ENCODE measurements at regions not wholly inside any gene's neighbourhood (a gene's known extent, or its start where the extent isn't known, plus 50 kb on each side); places are given as distances from the start of the nearest gene placed in this dataset.

GRCh38 chr7:91771394-91771793 is 109.1 kb downstream of the MTERF1 start:
- no peak for DNase-seq
- TF ChIP-seq CTCF (IDR thresholded peaks at IDR 0.05; ENCODE audit: low read depth, low read length) = no peak
- H3K4me3 ChIP-seq (ENCODE audit: low read depth, low read length) = no peak overlapping the region
- H3K27me3 ChIP-seq (ENCODE audit: insufficient read depth, low read depth, severe bottlenecking) = no peaks in the 10 kb centered on the region
- no peaks in the 10 kb centered on the region for H3K9me3 ChIP-seq (ENCODE audit: severe bottlenecking)
- no peaks in the 10 kb centered on the region for H3K36me3 ChIP-seq
- H3K27ac ChIP-seq = no peak overlapping the region

- Histone ChIP-seq H3K27me3 (ENCODE audit: insufficient read depth, low read depth, severe bottlenecking) (no peaks in the 10 kb centered on the region), H3K4me3 (ENCODE audit: low read depth, low read length) (no peak overlapping the region), H3K9me3 (ENCODE audit: severe bottlenecking) (no peaks in the 10 kb centered on the region), H3K27ac (no peak overlapping the region), H3K36me3 (no peaks in the 10 kb centered on the region)
- TF ChIP-seq CTCF (IDR thresholded peaks at IDR 0.05; ENCODE audit: low read depth, low read length) = no peak
- no peak for DNase-seq
Observed at GRCh38 chr7:91771921-91772815, 108.3 kb downstream of the MTERF1 start.

GRCh38 chr7:91776171-91776570 is 104.3 kb downstream of the MTERF1 start:
- Histone ChIP-seq H3K4me3 (ENCODE audit: low read depth, low read length) (no peak overlapping the region), H3K27ac (no peak overlapping the region), H3K27me3 (ENCODE audit: insufficient read depth, low read depth, severe bottlenecking) (no peaks in the 10 kb centered on the region), H3K36me3 (no peaks in the 10 kb centered on the region), H3K9me3 (ENCODE audit: severe bottlenecking) (no peaks in the 10 kb centered on the region)
- no peak for TF ChIP-seq CTCF (IDR thresholded peaks at IDR 0.05; ENCODE audit: low read depth, low read length)
- no peak for DNase-seq

GRCh38 chr7:91777522-91777921 is 103.0 kb downstream of the MTERF1 start:
- DNase-seq = no peak
- no peak for TF ChIP-seq CTCF (IDR thresholded peaks at IDR 0.05; ENCODE audit: low read depth, low read length)
- Histone ChIP-seq H3K36me3 (no peaks in the 10 kb centered on the region), H3K4me3 (ENCODE audit: low read depth, low read length) (no peak overlapping the region), H3K27me3 (ENCODE audit: insufficient read depth, low read depth, severe bottlenecking) (no peaks in the 10 kb centered on the region), H3K9me3 (ENCODE audit: severe bottlenecking) (no peaks in the 10 kb centered on the region), H3K27ac (no peak overlapping the region)

- H3K4me3 ChIP-seq (ENCODE audit: low read depth, low read length) = no peak overlapping the region
- TF ChIP-seq CTCF (IDR thresholded peaks at IDR 0.05; ENCODE audit: low read depth, low read length) = no peak
- no peak for DNase-seq
- no peaks in the 10 kb centered on the region for H3K36me3 ChIP-seq
- no peaks in the 10 kb centered on the region for H3K9me3 ChIP-seq (ENCODE audit: severe bottlenecking)
- H3K27me3 ChIP-seq (ENCODE audit: insufficient read depth, low read depth, severe bottlenecking) = no peaks in the 10 kb centered on the region
- no peak overlapping the region for H3K27ac ChIP-seq
Observed at GRCh38 chr7:91778416-91778815, 102.1 kb downstream of the MTERF1 start.

- H3K4me3 ChIP-seq (ENCODE audit: low read depth, low read length) = no peak overlapping the region
- no peaks in the 10 kb centered on the region for H3K36me3 ChIP-seq
- DNase-seq = no peak
Observed at GRCh38 chr7:91780521-91780920, 100.0 kb downstream of the MTERF1 start.

More at GRCh38 chr7:91780521-91780920, 100.0 kb downstream of the MTERF1 start:
- Histone ChIP-seq H3K27me3 (ENCODE audit: insufficient read depth, low read depth, severe bottlenecking) (no peaks in the 10 kb centered on the region), H3K27ac (no peak overlapping the region), H3K9me3 (ENCODE audit: severe bottlenecking) (no peaks in the 10 kb centered on the region)
- no peak for TF ChIP-seq CTCF (IDR thresholded peaks at IDR 0.05; ENCODE audit: low read depth, low read length)
